T-cell (primary cell): ENCODE measurements at regions not wholly inside any gene's neighbourhood (a gene's known extent, or its start where the extent isn't known, plus 50 kb on each side); places are given as distances from the start of the nearest gene placed in this dataset.

ENCODE experiments used
- ATAC-seq, 4 experiments: fragments of 200-7000 bp in 3 of 4; fragments of 150-1000 bp in 1 of 4; cut with Tn5 transposase; replicated peaks in 1 of 4; 1 replicate in 3 of 4; 2 replicates in 1 of 4; pipeline ENCODE4 v1.10.0; 2021; ENCODE audit warnings: moderate library complexity in 3 of 4, mild to moderate bottlenecking in 2 of 4, moderate number of reproducible peaks in 1 of 4
- CTCF ChIA-PET, 2 donors: fragments of 300-600 bp; sonication (Branson Sonifier 250); formaldehyde crosslinking; loops; one replicate each; lab custom pipeline; 2022; ENCODE audit warnings: antibody characterized with exemption in 2 of 2; lab: Charles Lee
- POLR2A ChIA-PET, 2 donors: fragments of 300-600 bp; sonication (Branson Sonifier 250); formaldehyde crosslinking; loops; one replicate each; lab custom pipeline; 2022; ENCODE audit warnings: antibody characterized with exemption in 2 of 2; lab: Charles Lee
- DNase-seq, 35 experiments: peaks; one replicate each; pipeline versions ENCODE4 v3.0.0 to v3.0.0-alpha.2; 2013 to 2023
- H3K27ac ChIP-seq: one replicate; pipeline ENCODE4 v1.5.1; 2013; ENCODE audit warnings: low read length
- H3K27me3 ChIP-seq, 2 experiments: replicated peaks in 1 of 2; 1 replicate in 1 of 2; 2 replicates in 1 of 2; pipeline versions ENCODE4 v1.6.1 to v1.7.0; 2013; ENCODE audit warnings: low read length in 1 of 2, mixed read lengths in 1 of 2; ENCODE audit not compliant: control insufficient read depth in 2 of 2, insufficient read depth in 2 of 2; ENCODE audit errors: extremely low read depth in 1 of 2
- H3K36me3 ChIP-seq, 2 donors: 1 replicate in 1 of 2; 2 replicates in 1 of 2; pipeline versions ENCODE4 v1.6.1 to v1.7.0; 2013; ENCODE audit warnings: low read length in 1 of 2; ENCODE audit not compliant: control insufficient read depth in 2 of 2, insufficient read depth in 1 of 2; ENCODE audit errors: extremely low read depth in 1 of 2
- H3K4me1 ChIP-seq, 2 experiments: 1 replicate in 1 of 2; 2 replicates in 1 of 2; pipeline versions ENCODE4 v1.6.1 to v1.7.0; 2013; ENCODE audit warnings: low read length in 2 of 2, mixed read lengths in 1 of 2; ENCODE audit not compliant: insufficient read depth in 2 of 2, control insufficient read depth in 1 of 2; ENCODE audit errors: extremely low read depth in 1 of 2
- H3K4me3 ChIP-seq, 2 donors: 1 replicate in 1 of 2; 2 replicates in 1 of 2; pipeline versions ENCODE4 v1.5.1 to v1.7.0; 2013; ENCODE audit warnings: mild to moderate bottlenecking in 2 of 2, low read length in 1 of 2, moderate library complexity in 1 of 2; ENCODE audit not compliant: control insufficient read depth in 1 of 2; ENCODE audit errors: extremely low read depth in 1 of 2
- H3K9me3 ChIP-seq: 2 replicates; pipeline ENCODE4 v1.7.0; 2013
- H3K27ac Mint-ChIP-seq, 2 donors: one replicate each; pipeline ENCODE4 v1.8.0; 2020 to 2021; ENCODE audit warnings: mild to moderate bottlenecking in 2 of 2, mixed read lengths in 2 of 2
- H3K27me3 Mint-ChIP-seq, 2 donors: one replicate each; pipeline ENCODE4 v1.8.0; 2021 to 2022; ENCODE audit warnings: mixed read lengths in 2 of 2
- H3K36me3 Mint-ChIP-seq: one replicate; pipeline ENCODE4 v1.8.0; 2021; ENCODE audit warnings: mixed read lengths
- H3K4me1 Mint-ChIP-seq, 3 donors: one replicate each; pipeline ENCODE4 v1.8.0; 2020 to 2022; ENCODE audit warnings: mixed read lengths in 3 of 3, mild to moderate bottlenecking in 1 of 3
- H3K4me3 Mint-ChIP-seq, 3 donors: one replicate each; pipeline ENCODE4 v1.8.0; 2020 to 2022; ENCODE audit warnings: mild to moderate bottlenecking in 3 of 3, mixed read lengths in 3 of 3, moderate library complexity in 3 of 3
- H3K9me3 Mint-ChIP-seq, 3 donors: one replicate each; pipeline ENCODE4 v1.8.0; 2020 to 2022; ENCODE audit warnings: mixed read lengths in 3 of 3
- WGBS: methylation state at CpG from one replicate; pipeline ENCODE4 v1.1.5; 2013; ENCODE audit warnings: missing lambda C conversion rate; ENCODE audit not compliant: insufficient coverage; 5-methylcytosine and 5-hydroxymethylcytosine counted together

DNA sequence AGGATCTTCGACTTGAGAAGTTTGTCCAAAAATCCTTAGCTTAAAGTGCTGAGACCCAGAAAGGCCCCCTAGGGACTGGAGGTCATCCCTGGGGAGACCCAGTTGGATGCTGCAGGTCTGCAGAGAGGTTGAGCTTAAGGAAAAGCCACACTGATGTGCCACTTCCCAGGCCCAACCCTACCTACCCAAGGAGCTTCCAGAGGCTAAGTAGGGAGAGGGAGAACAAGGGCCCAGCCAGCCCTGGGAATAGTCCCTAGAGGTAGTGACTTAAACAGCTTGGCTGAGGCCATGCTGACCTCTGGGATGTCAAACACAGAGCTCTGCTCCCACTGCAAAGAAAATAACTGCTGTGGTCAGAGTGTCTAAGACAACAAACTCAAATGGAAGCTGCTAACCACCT, 693.7 kb downstream of the MATN1 start:
- H3K9me3 Mint-ChIP-seq: peaks cover 4 to 8% (median 7%) of the 10 kb centered on the region in 3 donors
- H3K36me3 Mint-ChIP-seq: no peaks in the 10 kb centered on the region
- no peaks in the 10 kb centered on the region for H3K4me1 ChIP-seq
- H3K9me3 ChIP-seq: no peaks in the 10 kb centered on the region
- DNase-seq: no peak
- peaks cover 19 to 21% of the 10 kb centered on the region in 2 donors for H3K27me3 Mint-ChIP-seq
- no peak overlapping the region for H3K27ac Mint-ChIP-seq
- ATAC-seq: no peak
- no peak overlapping the region for H3K4me3 Mint-ChIP-seq
- no peak overlapping the region for H3K27ac ChIP-seq
- no peak overlapping the region for H3K4me3 ChIP-seq
- H3K36me3 ChIP-seq: no peaks in the 10 kb centered on the region
- 13% methylated on average over 1 of the region's 1 CpG for WGBS
- peaks cover 0 to 19% of the 10 kb centered on the region in 2 experiments for H3K27me3 ChIP-seq
- POLR2A ChIA-PET: no interaction called here
- H3K4me1 Mint-ChIP-seq: no peaks in the 10 kb centered on the region
- CTCF ChIA-PET: no interaction called here

- Histone ChIP-seq H3K4me1 (no peaks in the 10 kb centered on the region), H3K27me3 (peaks cover 0 to 19% of the 10 kb centered on the region in 2 experiments), H3K9me3 (no peaks in the 10 kb centered on the region), H3K36me3 (no peaks in the 10 kb centered on the region), H3K27ac (no peak overlapping the region), H3K4me3 (no peak overlapping the region)
- CTCF ChIA-PET: no interaction called here
- Mint-ChIP-seq H3K4me1 (no peaks in the 10 kb centered on the region), H3K4me3 (no peak overlapping the region), H3K27me3 (peaks cover 19 to 28% of the 10 kb centered on the region in 2 donors), H3K36me3 (no peaks in the 10 kb centered on the region), H3K9me3 (peaks cover 4 to 8% (median 7%) of the 10 kb centered on the region in 3 donors), H3K27ac (no peak overlapping the region)
- ATAC-seq (no peak), DNase-seq (no peak)
- POLR2A ChIA-PET: no interaction called here
- 40% methylated on average over 2 of the region's 3 CpGs for WGBS
Observed at GRCh38 chr1:30028939-30029338, 694.4 kb downstream of the MATN1 start.

GRCh38 chr1:30028283-30028682, 695.1 kb downstream of the MATN1 start:
- Mint-ChIP-seq H3K36me3 (no peaks in the 10 kb centered on the region), H3K9me3 (peaks cover 4 to 8% (median 7%) of the 10 kb centered on the region in 3 donors), H3K4me3 (no peak overlapping the region), H3K27ac (no peak overlapping the region), H3K4me1 (no peaks in the 10 kb centered on the region), H3K27me3 (peaks cover 19 to 33% of the 10 kb centered on the region in 2 donors)
- POLR2A ChIA-PET: no interaction called here
- no peak for ATAC-seq
- Histone ChIP-seq H3K36me3 (no peaks in the 10 kb centered on the region), H3K4me3 (no peak overlapping the region), H3K27ac (no peak overlapping the region), H3K4me1 (no peaks in the 10 kb centered on the region), H3K27me3 (peaks cover 0 to 16% of the 10 kb centered on the region in 2 experiments), H3K9me3 (no peaks in the 10 kb centered on the region)
- WGBS: 33% methylated on average over 1 of the region's 2 CpGs
- DNase-seq: no peak
- CTCF ChIA-PET: no interaction called here

DNA sequence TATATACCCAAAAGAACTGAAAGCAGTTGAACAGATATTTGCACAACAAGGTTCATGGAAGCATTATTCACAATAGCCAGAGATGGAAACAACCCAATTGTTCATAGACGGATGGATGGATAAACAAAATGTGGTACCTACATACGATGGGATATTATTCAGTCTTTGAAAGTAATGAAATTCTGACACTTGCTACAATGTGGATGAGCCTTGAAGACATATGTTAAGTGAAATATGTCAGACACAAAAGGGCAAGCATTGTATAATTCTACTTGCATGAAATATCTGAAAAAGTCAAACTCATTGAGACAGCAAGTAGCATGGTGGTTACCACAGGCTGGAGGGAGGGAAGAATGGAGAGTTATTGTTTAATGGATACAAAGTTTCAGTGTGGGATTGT, 696.1 kb downstream of the MATN1 start:
- no peaks in the 10 kb centered on the region for H3K36me3 ChIP-seq
- no peak overlapping the region for H3K4me3 ChIP-seq
- ATAC-seq (no peak), DNase-seq (no peak)
- H3K27ac Mint-ChIP-seq: no peak overlapping the region
- H3K9me3 Mint-ChIP-seq: peaks cover 0 to 2% (median 1%) of the 10 kb centered on the region in 3 donors
- peaks cover 0 to 13% of the 10 kb centered on the region in 2 experiments for H3K27me3 ChIP-seq
- H3K36me3 Mint-ChIP-seq: no peaks in the 10 kb centered on the region
- WGBS: 69% methylated on average over 2 of the region's 2 CpGs
- H3K4me1 ChIP-seq: no peaks in the 10 kb centered on the region
- H3K4me1 Mint-ChIP-seq: no peaks in the 10 kb centered on the region
- H3K27me3 Mint-ChIP-seq: peaks cover 29 to 41% of the 10 kb centered on the region in 2 donors
- ChIA-PET CTCF (no interaction called here), POLR2A (no interaction called here)
- H3K27ac ChIP-seq: no peak overlapping the region
- no peak overlapping the region for H3K4me3 Mint-ChIP-seq
- H3K9me3 ChIP-seq: no peaks in the 10 kb centered on the region

DNA sequence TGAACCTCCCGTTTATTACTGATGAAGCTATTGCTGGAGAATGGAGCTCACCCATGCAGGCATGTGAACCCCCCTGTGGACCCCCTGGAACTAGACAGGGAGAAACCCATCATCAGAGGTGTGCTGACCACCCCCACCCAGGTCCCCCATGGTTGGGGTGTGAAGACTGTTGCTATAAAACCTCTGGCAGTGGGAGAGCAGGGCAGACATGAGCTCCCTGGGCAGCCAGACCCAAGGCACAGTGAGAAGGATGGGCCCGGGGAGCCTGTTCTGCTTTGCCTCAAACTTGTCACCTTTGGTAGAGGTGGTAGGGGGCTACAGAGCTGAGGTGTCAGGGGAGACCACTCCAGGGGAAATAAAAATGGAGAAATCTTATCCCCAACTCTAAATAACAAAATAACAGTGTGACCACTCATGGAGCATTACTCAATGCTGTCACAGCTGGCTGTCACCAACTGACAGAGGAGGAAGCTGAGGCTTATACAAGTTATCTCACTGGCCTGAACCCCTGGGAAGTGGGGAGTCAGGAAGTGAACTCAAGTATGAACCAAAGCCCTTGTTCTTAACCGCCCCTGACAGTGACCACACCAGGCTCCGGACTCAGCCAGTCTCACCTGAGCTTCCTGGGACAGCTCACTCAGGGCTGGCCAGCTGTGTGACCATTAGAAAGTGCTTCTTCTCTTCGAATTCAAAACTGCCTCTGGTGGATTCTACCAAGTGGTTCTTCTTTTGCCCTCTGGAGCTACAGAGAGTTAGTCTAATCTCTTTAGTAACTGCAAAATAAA, 698.8 kb downstream of the MATN1 start:
- peaks cover 31 to 49% of the 10 kb centered on the region in 2 donors for H3K27me3 Mint-ChIP-seq
- WGBS: 6% methylated on average over 2 of the region's 5 CpGs

DNA sequence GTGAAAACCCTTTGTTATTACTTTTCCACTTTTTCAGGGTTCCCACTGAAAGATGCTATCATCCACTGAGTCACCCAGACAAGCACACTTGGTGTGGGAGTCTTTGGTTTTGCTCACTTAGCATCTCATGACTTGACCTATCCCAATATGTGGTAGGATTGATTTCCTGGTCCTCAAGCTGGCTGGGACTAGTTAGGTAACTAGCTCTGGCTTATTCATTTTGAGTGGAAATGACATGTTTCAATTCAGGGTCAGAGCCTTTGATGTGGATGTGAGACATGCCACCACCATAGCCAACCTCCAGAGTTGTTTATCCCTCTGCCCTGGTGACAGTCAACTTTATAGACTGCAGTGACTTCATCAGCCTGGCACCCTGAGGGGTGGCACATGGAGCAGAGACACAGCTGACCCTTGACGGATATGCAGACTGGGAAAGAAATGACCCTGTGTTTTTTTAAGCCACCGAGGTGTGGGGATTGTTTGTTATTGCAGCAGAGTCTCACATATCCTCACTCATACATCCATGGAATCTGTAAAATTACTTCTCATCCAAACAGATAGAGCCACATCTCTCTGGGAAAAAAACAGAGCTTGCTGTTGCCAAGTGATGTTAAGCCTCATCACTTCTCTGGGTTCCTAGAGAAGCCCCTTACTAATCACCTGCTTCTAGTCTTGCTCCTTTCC, 699.9 kb downstream of the MATN1 start:
- Mint-ChIP-seq H3K4me3 (no peak overlapping the region), H3K27ac (no peak overlapping the region), H3K9me3 (peaks cover 0 to 8% (median 0%) of the 10 kb centered on the region in 3 donors), H3K36me3 (no peaks in the 10 kb centered on the region), H3K4me1 (no peaks in the 10 kb centered on the region), H3K27me3 (peaks cover 24 to 43% of the 10 kb centered on the region in 2 donors)
- no CpG with 5 or more reads among the region's 2 CpGs for WGBS
- no peaks in the 10 kb centered on the region for H3K36me3 ChIP-seq
- H3K9me3 ChIP-seq: no peaks in the 10 kb centered on the region
- H3K27ac ChIP-seq: no peak overlapping the region
- no peak for DNase-seq
- POLR2A ChIA-PET: no interaction called here
- no peaks in the 10 kb centered on the region for H3K4me1 ChIP-seq
- peaks cover 0 to 13% of the 10 kb centered on the region in 2 experiments for H3K27me3 ChIP-seq
- ATAC-seq: no peak
- CTCF ChIA-PET: no interaction called here
- no peak overlapping the region for H3K4me3 ChIP-seq

More for the DNA sequence above, 698.8 kb downstream of the MATN1 start:
- DNase-seq (no peak), ATAC-seq (no peak)
- no peak overlapping the region for H3K27ac ChIP-seq
- ChIA-PET POLR2A (no interaction called here), CTCF (no interaction called here)
- no peak overlapping the region for H3K4me3 ChIP-seq
- H3K4me1 ChIP-seq: no peaks in the 10 kb centered on the region
- Mint-ChIP-seq H3K4me1 (no peaks in the 10 kb centered on the region), H3K4me3 (no peak overlapping the region), H3K9me3 (peaks cover 0 to 2% (median 0%) of the 10 kb centered on the region in 3 donors), H3K36me3 (no peaks in the 10 kb centered on the region), H3K27ac (no peak overlapping the region)
- H3K36me3 ChIP-seq: no peaks in the 10 kb centered on the region
- H3K27me3 ChIP-seq: peaks cover 0 to 13% of the 10 kb centered on the region in 2 experiments
- H3K9me3 ChIP-seq: no peaks in the 10 kb centered on the region
